ENCODE measurements at regions not wholly inside any gene's neighbourhood (a gene's known extent, or its start where the extent isn't known, plus 50 kb on each side); places are given as distances from the start of the nearest gene placed in this dataset.

DNA sequence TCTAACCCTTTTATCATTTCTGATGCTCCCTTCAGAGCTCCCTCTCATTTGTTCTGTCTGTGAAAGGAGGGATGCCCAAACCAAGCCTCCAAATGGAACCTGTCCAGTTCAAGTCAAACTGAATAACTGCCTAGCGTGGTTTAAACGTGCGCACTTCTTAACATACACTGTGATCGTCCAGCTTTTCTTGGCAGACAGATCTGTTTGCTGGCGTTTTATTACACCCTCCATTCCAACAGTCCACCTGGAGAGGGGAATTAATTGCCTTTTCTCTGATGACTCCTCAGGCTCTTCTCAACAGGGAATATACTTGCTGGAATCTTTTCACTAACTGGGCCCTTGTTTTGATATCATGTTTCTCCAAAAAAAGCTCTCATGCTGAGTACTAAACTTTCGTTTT lies 379.2 kb upstream of the POU3F3 start:
- DNase-seq (ENCODE audit: low read depth), result no peak
- TF ChIP-seq, protein P1, sequence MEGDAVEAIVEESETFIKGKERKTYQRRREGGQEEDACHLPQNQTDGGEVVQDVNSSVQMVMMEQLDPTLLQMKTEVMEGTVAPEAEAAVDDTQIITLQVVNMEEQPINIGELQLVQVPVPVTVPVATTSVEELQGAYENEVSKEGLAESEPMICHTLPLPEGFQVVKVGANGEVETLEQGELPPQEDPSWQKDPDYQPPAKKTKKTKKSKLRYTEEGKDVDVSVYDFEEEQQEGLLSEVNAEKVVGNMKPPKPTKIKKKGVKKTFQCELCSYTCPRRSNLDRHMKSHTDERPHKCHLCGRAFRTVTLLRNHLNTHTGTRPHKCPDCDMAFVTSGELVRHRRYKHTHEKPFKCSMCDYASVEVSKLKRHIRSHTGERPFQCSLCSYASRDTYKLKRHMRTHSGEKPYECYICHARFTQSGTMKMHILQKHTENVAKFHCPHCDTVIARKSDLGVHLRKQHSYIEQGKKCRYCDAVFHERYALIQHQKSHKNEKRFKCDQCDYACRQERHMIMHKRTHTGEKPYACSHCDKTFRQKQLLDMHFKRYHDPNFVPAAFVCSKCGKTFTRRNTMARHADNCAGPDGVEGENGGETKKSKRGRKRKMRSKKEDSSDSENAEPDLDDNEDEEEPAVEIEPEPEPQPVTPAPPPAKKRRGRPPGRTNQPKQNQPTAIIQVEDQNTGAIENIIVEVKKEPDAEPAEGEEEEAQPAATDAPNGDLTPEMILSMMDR (conservative IDR thresholded peaks at IDR 0.05; ENCODE audit: low read depth, low read length), result no peak
- no peak overlapping the region for H3K4me3 ChIP-seq (ENCODE audit: low read depth, low read length)

DNA sequence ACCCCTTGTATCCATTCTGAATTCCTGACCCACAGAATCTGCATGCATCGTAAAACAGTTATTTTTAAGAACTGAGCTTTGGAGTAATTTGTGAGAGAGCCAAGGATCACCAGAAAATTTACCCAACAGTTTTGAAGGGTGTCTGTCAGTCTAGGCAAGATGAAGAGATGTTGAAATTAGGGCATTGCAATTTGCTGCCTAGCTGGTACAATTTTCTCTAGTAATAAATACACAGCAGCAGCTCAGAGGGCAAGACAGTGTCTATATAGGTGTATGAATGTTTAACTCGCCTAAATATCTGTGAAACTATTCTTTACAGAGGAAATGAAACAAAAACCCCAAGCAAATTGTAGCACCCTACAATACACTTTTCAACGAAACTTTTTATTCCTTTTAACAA lies 377.8 kb upstream of the POU3F3 start:
- no peak overlapping the region for H3K4me3 ChIP-seq (ENCODE audit: low read depth, low read length)
- DNase-seq (ENCODE audit: low read depth), result no peak
- TF ChIP-seq, protein P1 (conservative IDR thresholded peaks at IDR 0.05; ENCODE audit: low read depth, low read length), result no peak

DNA sequence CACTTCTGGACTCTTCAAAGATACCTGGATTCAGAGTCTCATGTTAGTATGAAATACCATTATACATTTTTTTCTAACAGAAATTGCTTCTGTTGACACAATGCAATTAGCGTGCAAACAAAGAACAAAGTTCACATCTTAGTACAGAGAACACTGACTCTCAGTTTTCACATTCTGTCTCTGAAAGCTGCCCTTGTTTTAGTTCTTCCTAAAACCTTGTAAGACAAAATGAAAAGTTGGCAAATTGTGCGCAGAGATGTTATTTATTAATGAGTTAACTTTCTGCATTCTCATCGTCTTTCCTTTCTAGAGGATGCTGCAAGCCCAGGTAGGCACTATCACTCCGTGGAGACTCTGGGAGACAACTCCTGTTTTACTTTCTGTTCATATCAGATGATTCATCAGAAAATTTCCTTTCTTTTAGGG lies 377.3 kb upstream of the POU3F3 start:
- no peak for DNase-seq (ENCODE audit: low read depth)
- no peak overlapping the region for H3K4me3 ChIP-seq (ENCODE audit: low read depth, low read length)
- TF ChIP-seq, protein P1 (conservative IDR thresholded peaks at IDR 0.05; ENCODE audit: low read depth, low read length), result no peak

DNA sequence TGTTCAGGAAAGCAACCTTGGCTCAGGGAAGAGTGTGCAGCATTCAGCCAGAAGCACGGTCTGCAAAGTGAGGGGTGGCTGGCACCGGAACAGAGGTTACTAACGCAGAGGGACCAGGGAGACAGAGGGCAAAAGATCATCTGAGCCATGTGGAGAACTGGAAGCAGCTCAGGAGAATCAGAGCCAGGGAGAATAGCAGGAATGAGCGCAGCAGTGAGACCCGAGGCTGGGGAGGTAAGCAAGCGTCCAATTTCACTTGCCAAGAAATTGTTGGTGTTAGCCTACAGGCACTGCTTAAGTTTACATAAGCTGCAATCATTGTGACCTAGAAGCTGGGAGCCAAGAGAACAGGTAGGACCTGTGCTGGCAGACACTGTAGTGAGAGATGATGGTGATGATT lies 372.6 kb upstream of the POU3F3 start:
- no peak overlapping the region for H3K4me3 ChIP-seq (ENCODE audit: low read depth, low read length)
- TF ChIP-seq, protein P1 (conservative IDR thresholded peaks at IDR 0.05; ENCODE audit: low read depth, low read length), result no peak
- no peak for DNase-seq (ENCODE audit: low read depth)

DNA sequence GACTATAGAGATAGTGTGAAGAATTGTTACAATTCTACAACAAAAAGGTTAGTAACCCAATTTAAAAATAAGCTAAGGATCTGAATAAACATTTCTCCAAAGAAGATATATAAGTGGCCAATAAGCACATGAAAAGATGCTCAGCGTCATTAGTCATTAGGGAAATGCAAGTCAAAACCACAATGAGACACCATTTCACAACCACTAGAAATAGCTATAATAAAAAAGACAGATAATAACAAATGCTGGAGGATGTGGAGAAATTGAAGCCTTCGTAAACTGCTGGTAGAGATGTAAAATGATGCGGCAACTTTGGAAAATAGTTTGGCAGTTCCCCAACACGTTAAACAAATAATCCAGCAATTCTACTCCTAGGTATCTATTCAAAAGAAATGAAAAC lies 366.5 kb upstream of the POU3F3 start:
- TF ChIP-seq, protein P1 (conservative IDR thresholded peaks at IDR 0.05; ENCODE audit: low read depth, low read length), result no peak
- DNase-seq (ENCODE audit: low read depth), result peak; percentile 7
- no peak overlapping the region for H3K4me3 ChIP-seq (ENCODE audit: low read depth, low read length)

DNA sequence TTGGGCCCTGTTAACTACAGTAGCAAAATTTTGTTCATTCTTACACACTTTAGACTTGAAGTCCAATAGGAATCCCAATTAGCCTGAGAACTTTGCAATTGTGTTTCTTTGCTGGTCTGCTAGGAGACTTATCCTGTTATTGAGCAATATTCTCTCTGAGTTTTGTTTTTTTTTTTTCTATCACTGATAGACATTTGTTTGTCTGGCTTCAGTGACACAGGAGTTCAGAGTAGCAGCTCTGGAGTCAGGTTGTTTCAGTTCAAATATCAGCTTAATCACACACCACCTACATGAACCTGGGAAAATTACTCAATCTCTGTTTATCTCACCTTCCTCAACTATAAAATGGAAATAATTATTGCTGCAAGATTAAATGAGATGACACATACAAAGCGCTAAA lies 360.2 kb upstream of the POU3F3 start:
- no peak for DNase-seq (ENCODE audit: low read depth)
- TF ChIP-seq, protein P1 (conservative IDR thresholded peaks at IDR 0.05; ENCODE audit: low read depth, low read length), result no peak
- no peak overlapping the region for H3K4me3 ChIP-seq (ENCODE audit: low read depth, low read length)

DNA sequence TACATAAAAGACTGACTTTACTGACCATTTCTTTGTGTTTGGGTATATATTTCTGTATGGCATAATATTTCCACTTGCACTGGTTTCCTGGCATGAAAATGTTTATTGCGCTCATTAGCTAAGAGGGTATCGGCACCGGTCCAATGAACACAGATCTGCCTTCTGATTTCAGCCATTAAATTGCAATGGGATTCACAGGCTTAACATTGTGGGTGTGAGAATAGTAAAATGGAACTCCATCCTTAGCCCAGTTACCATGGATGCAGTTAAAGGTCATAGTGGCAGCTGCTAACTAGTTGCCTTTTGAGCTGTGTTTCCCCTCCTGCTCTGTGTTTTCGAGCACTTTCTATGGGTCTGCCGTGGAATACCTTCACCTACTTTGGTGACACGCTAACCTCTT lies 352.6 kb upstream of the POU3F3 start:
- no peak for DNase-seq (ENCODE audit: low read depth)
- no peak overlapping the region for H3K4me3 ChIP-seq (ENCODE audit: low read depth, low read length)
- TF ChIP-seq, protein P1 (conservative IDR thresholded peaks at IDR 0.05; ENCODE audit: low read depth, low read length), result no peak

Data from choroid plexus epithelial cell (primary cell).